ENCODE measurements at regions not wholly inside any gene's neighbourhood (a gene's known extent, or its start where the extent isn't known, plus 50 kb on each side); places are given as distances from the start of the nearest gene placed in this dataset.
A peak's percentile ranks its signal among the peaks of the same experiment; 100 is the strongest.
"Not testable (repeated sequence)": the region's sequence is repeated elsewhere in the genome, so short reads cannot be mapped to it uniquely, and the experiment has no call there.

GRCh38 chr2:122340246-122340645 lies 584.8 kb downstream of the TSN start:
- ChIA-PET CTCF (no interaction called here), POLR2A (no interaction called here)
- H3K4me3 Mint-ChIP-seq (ENCODE audit: unreplicated experiment), result no peak overlapping the region
- no peaks in the 10 kb centered on the region for H3K36me3 Mint-ChIP-seq (ENCODE audit: insufficient read depth, unreplicated experiment)
- no peak for DNase-seq
- Histone ChIP-seq H3K27me3 (replicated peaks; ENCODE audit: control insufficient read depth, insufficient read depth, low read length) (no peaks in the 10 kb centered on the region), H3K4me1 (no peaks in the 10 kb centered on the region), H3K36me3 (ENCODE audit: control insufficient read depth, insufficient read depth, low read length) (no peaks in the 10 kb centered on the region), H3K9me3 (no peaks in the 10 kb centered on the region), H3K4me3 (ENCODE audit: low read depth, low read length) (no peak overlapping the region)
- peaks cover 5% of the 10 kb centered on the region for H3K9me3 Mint-ChIP-seq (ENCODE audit: unreplicated experiment)
- H3K27me3 Mint-ChIP-seq (ENCODE audit: insufficient read depth, unreplicated experiment), result no peaks in the 10 kb centered on the region
- no peak for TF ChIP-seq CTCF (IDR thresholded peaks at IDR 0.05; ENCODE audit: insufficient read depth in 1 of 2, low read depth in 1 of 2, low read length in 1 of 2, severe bottlenecking in 1 of 2, unreplicated experiment in 1 of 2)
- H3K27ac Mint-ChIP-seq (ENCODE audit: unreplicated experiment), result no peak overlapping the region
- intact Hi-C loops (cut with micrococcal nuclease; ENCODE audit: unreplicated experiment), result no loop called here
- no TSS peak for BruUV-seq (replicated peaks)
- H3K4me1 Mint-ChIP-seq (ENCODE audit: low read depth, unreplicated experiment), result no peaks in the 10 kb centered on the region

- no peak overlapping the region for H3K27ac Mint-ChIP-seq (ENCODE audit: unreplicated experiment)
- DNase-seq, result no peak
- intact Hi-C loops (cut with micrococcal nuclease; ENCODE audit: unreplicated experiment), result no loop called here
- TF ChIP-seq CTCF (IDR thresholded peaks at IDR 0.05; ENCODE audit: insufficient read depth in 1 of 2, low read depth in 1 of 2, low read length in 1 of 2, severe bottlenecking in 1 of 2, unreplicated experiment in 1 of 2), result no peak
- no peak overlapping the region for H3K4me3 Mint-ChIP-seq (ENCODE audit: unreplicated experiment)
- no peaks in the 10 kb centered on the region for H3K36me3 Mint-ChIP-seq (ENCODE audit: insufficient read depth, unreplicated experiment)
- H3K4me1 Mint-ChIP-seq (ENCODE audit: low read depth, unreplicated experiment), result no peaks in the 10 kb centered on the region
- no TSS peak for BruUV-seq (replicated peaks)
- Histone ChIP-seq H3K27me3 (replicated peaks; ENCODE audit: control insufficient read depth, insufficient read depth, low read length) (no peaks in the 10 kb centered on the region), H3K9me3 (no peaks in the 10 kb centered on the region), H3K4me1 (no peaks in the 10 kb centered on the region), H3K36me3 (ENCODE audit: control insufficient read depth, insufficient read depth, low read length) (no peaks in the 10 kb centered on the region), H3K4me3 (ENCODE audit: low read depth, low read length) (no peak overlapping the region)
- peaks cover 13% of the 10 kb centered on the region for H3K9me3 Mint-ChIP-seq (ENCODE audit: unreplicated experiment)
- ChIA-PET CTCF (no interaction called here), POLR2A (no interaction called here)
- H3K27me3 Mint-ChIP-seq (ENCODE audit: insufficient read depth, unreplicated experiment), result no peaks in the 10 kb centered on the region
Observed at GRCh38 chr2:122341007-122341406, 585.6 kb downstream of the TSN start.

GRCh38 chr2:122352151-122352550 lies 596.7 kb downstream of the TSN start:
- peak; percentile 23 to 56 for DNase-seq
- H3K4me1 Mint-ChIP-seq (ENCODE audit: low read depth, unreplicated experiment); H3K27ac Mint-ChIP-seq (ENCODE audit: unreplicated experiment); intact Hi-C loops (cut with micrococcal nuclease; ENCODE audit: unreplicated experiment); H3K9me3 ChIP-seq; H3K27me3 ChIP-seq (replicated peaks; ENCODE audit: control insufficient read depth, insufficient read depth, low read length); BruUV-seq (replicated peaks); POLR2A ChIA-PET; H3K27me3 Mint-ChIP-seq (ENCODE audit: insufficient read depth, unreplicated experiment); CTCF ChIA-PET; H3K36me3 Mint-ChIP-seq (ENCODE audit: insufficient read depth, unreplicated experiment); H3K36me3 ChIP-seq (ENCODE audit: control insufficient read depth, insufficient read depth, low read length); H3K4me1 ChIP-seq: not testable (repeated sequence)
- Mint-ChIP-seq H3K4me3 (ENCODE audit: unreplicated experiment) (peak overlapping the region; percentile 68), H3K9me3 (ENCODE audit: unreplicated experiment) (peaks cover 23% of the 10 kb centered on the region)
- H3K4me3 ChIP-seq (ENCODE audit: low read depth, low read length), result peak overlapping the region; percentile 28

GRCh38 chr2:122357998-122358397 lies 602.5 kb downstream of the TSN start:
- ChIA-PET POLR2A (no interaction called here), CTCF (no interaction called here)
- no peaks in the 10 kb centered on the region for H3K36me3 ChIP-seq (ENCODE audit: control insufficient read depth, insufficient read depth, low read length)
- TF ChIP-seq CTCF (IDR thresholded peaks at IDR 0.05; ENCODE audit: insufficient read depth in 1 of 2, low read depth in 1 of 2, low read length in 1 of 2, severe bottlenecking in 1 of 2, unreplicated experiment in 1 of 2), result no peak
- Mint-ChIP-seq H3K4me1 (ENCODE audit: low read depth, unreplicated experiment) (no peaks in the 10 kb centered on the region), H3K4me3 (ENCODE audit: unreplicated experiment) (no peak overlapping the region), H3K36me3 (ENCODE audit: insufficient read depth, unreplicated experiment) (no peaks in the 10 kb centered on the region), H3K27ac (ENCODE audit: unreplicated experiment) (no peak overlapping the region), H3K27me3 (ENCODE audit: insufficient read depth, unreplicated experiment) (peaks cover 8% of the 10 kb centered on the region), H3K9me3 (ENCODE audit: unreplicated experiment) (peaks cover 17% of the 10 kb centered on the region)
- intact Hi-C loops (cut with micrococcal nuclease; ENCODE audit: unreplicated experiment), result no loop called here
- no peaks in the 10 kb centered on the region for H3K9me3 ChIP-seq
- DNase-seq, result no peak
- BruUV-seq (replicated peaks), result no TSS peak
- H3K4me1 ChIP-seq, result no peaks in the 10 kb centered on the region
- H3K27me3 ChIP-seq (replicated peaks; ENCODE audit: control insufficient read depth, insufficient read depth, low read length), result no peaks in the 10 kb centered on the region
- H3K4me3 ChIP-seq (ENCODE audit: low read depth, low read length), result no peak overlapping the region
